ENCODE measurements at regions not wholly inside any gene's neighbourhood (a gene's known extent, or its start where the extent isn't known, plus 50 kb on each side); places are given as distances from the start of the nearest gene placed in this dataset.

DNA sequence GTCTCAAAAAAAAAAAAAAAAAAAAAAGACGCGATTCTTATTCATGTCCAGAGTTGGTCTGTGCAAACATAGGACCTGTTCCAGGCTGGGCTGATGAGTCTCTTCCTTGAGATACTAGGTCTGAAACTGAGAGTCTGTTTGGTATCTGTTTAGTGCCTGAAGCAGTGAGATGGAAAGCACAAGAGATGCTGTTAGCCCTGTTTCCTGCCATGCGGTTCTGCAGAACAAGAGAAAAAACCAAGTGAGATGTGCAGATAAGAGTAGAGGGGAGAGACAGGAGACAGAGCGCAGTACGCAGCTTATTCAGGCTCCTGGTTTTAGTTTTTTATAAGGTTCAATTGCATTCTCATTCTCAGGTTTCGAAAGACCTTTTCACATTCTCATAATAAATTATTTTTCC, 85.8 kb upstream of the PRKCQ start:
- H3K4me3 ChIP-seq (ENCODE audit: low read depth, low read length): no peak overlapping the region
- DNase-seq (ENCODE audit: low read depth): no peak
- TF ChIP-seq, protein P1, sequence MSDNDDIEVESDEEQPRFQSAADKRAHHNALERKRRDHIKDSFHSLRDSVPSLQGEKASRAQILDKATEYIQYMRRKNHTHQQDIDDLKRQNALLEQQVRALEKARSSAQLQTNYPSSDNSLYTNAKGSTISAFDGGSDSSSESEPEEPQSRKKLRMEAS (IDR thresholded peaks at IDR 0.05; ENCODE audit: low read depth, low read length): no peak
- TF ChIP-seq, protein P2, sequence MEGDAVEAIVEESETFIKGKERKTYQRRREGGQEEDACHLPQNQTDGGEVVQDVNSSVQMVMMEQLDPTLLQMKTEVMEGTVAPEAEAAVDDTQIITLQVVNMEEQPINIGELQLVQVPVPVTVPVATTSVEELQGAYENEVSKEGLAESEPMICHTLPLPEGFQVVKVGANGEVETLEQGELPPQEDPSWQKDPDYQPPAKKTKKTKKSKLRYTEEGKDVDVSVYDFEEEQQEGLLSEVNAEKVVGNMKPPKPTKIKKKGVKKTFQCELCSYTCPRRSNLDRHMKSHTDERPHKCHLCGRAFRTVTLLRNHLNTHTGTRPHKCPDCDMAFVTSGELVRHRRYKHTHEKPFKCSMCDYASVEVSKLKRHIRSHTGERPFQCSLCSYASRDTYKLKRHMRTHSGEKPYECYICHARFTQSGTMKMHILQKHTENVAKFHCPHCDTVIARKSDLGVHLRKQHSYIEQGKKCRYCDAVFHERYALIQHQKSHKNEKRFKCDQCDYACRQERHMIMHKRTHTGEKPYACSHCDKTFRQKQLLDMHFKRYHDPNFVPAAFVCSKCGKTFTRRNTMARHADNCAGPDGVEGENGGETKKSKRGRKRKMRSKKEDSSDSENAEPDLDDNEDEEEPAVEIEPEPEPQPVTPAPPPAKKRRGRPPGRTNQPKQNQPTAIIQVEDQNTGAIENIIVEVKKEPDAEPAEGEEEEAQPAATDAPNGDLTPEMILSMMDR (IDR thresholded peaks at IDR 0.05; ENCODE audit: low read depth, low read length): no peak
- TF ChIP-seq MYC (IDR thresholded peaks at IDR 0.05; ENCODE audit: low read depth, low read length): no peak
- TF ChIP-seq POLR2A (IDR thresholded peaks at IDR 0.05; ENCODE audit: extremely low read depth, insufficient read length): no peak

DNA sequence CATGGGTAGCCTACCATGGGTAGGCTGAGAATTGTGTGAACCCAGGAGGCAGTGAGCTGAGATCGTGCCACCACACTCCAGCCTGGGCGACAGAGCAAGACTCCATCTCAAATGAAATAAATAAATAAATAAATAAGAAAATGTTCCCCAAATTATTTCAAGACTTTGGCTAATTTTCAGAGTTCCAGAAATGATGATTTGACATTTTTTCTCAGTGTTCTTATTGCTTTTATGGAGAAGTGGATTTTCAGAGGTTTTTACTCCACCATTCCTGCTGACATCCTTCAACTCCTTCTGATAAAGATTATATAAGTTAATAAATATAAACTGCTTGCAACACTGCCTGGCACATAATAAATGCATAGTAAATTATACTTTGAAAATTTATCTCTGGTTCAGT, 80.4 kb upstream of the PRKCQ start:
- TF ChIP-seq, protein P1 (IDR thresholded peaks at IDR 0.05; ENCODE audit: low read depth, low read length): no peak
- TF ChIP-seq MYC (IDR thresholded peaks at IDR 0.05; ENCODE audit: low read depth, low read length): no peak
- no peak for TF ChIP-seq POLR2A (IDR thresholded peaks at IDR 0.05; ENCODE audit: extremely low read depth, insufficient read length)
- TF ChIP-seq, protein P2 (IDR thresholded peaks at IDR 0.05; ENCODE audit: low read depth, low read length): no peak
- no peak for DNase-seq (ENCODE audit: low read depth)
- H3K4me3 ChIP-seq (ENCODE audit: low read depth, low read length): no peak overlapping the region

GRCh38 chr10:6659451-6659850, 79.4 kb upstream of the PRKCQ start:
- DNase-seq (ENCODE audit: low read depth): no peak
- no peak overlapping the region for H3K4me3 ChIP-seq (ENCODE audit: low read depth, low read length)
- no peak for TF ChIP-seq MYC (IDR thresholded peaks at IDR 0.05; ENCODE audit: low read depth, low read length)
- TF ChIP-seq POLR2A (IDR thresholded peaks at IDR 0.05; ENCODE audit: extremely low read depth, insufficient read length): no peak
- TF ChIP-seq, protein P1 (IDR thresholded peaks at IDR 0.05; ENCODE audit: low read depth, low read length): no peak
- TF ChIP-seq, protein P2 (IDR thresholded peaks at IDR 0.05; ENCODE audit: low read depth, low read length): no peak

- H3K4me3 ChIP-seq (ENCODE audit: low read depth, low read length): no peak overlapping the region
- TF ChIP-seq, protein P1 (IDR thresholded peaks at IDR 0.05; ENCODE audit: low read depth, low read length): no peak
- no peak for DNase-seq (ENCODE audit: low read depth)
Measured at GRCh38 chr10:6657669-6658068, 77.6 kb upstream of the PRKCQ start.

DNA sequence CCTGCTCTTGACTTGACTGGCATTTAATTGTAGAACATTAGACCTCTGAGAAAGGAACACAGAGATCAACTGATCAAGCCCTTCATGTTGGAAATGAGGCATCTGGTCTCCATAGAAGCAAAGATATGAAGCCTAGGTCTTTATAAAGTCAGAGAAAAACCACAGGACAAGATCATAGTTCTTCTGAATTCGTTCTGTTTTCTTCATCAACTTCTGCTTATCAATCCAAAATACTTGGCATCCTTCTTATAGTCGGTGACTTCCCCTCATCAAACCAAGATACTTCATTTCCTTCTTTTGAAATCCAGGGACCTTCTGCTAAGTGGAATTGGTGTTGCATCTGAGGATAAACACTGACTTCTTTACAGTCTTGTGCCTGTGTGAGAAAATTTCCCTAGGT, 77.1 kb upstream of the PRKCQ start:
- no peak for DNase-seq (ENCODE audit: low read depth)
- H3K4me3 ChIP-seq (ENCODE audit: low read depth, low read length): no peak overlapping the region
- TF ChIP-seq POLR2A (IDR thresholded peaks at IDR 0.05; ENCODE audit: extremely low read depth, insufficient read length) (no peak), MYC (IDR thresholded peaks at IDR 0.05; ENCODE audit: low read depth, low read length) (no peak)
- TF ChIP-seq, protein P1 (IDR thresholded peaks at IDR 0.05; ENCODE audit: low read depth, low read length): no peak
- TF ChIP-seq, protein P2 (IDR thresholded peaks at IDR 0.05; ENCODE audit: low read depth, low read length): no peak

- no peak for DNase-seq (ENCODE audit: low read depth)
- no peak overlapping the region for H3K4me3 ChIP-seq (ENCODE audit: low read depth, low read length)
- TF ChIP-seq, protein P2 (IDR thresholded peaks at IDR 0.05; ENCODE audit: low read depth, low read length): no peak
- no peak for TF ChIP-seq POLR2A (IDR thresholded peaks at IDR 0.05; ENCODE audit: extremely low read depth, insufficient read length)
- TF ChIP-seq, protein P1 (IDR thresholded peaks at IDR 0.05; ENCODE audit: low read depth, low read length): no peak
- TF ChIP-seq MYC (IDR thresholded peaks at IDR 0.05; ENCODE audit: low read depth, low read length): no peak
Measured at GRCh38 chr10:6654571-6654970, 74.5 kb upstream of the PRKCQ start.

Data from NB4 (cell line).